ENCODE measurements at regions not wholly inside any gene's neighbourhood (a gene's known extent, or its start where the extent isn't known, plus 50 kb on each side); places are given as distances from the start of the nearest gene placed in this dataset.

GRCh38 chr6:134822920-134823709, 126.8 kb downstream of the ALDH8A1 start:
- TF ChIP-seq POLR2A (IDR thresholded peaks at IDR 0.05): no peak
- TF ChIP-seq CTCF (IDR thresholded peaks at IDR 0.05): peak; percentile 78 to 94 (median 93)
